ENCODE measurements at regions not wholly inside any gene's neighbourhood (a gene's known extent, or its start where the extent isn't known, plus 50 kb on each side); places are given as distances from the start of the nearest gene placed in this dataset.
A peak's percentile ranks its signal among the peaks of the same experiment; 100 is the strongest.
"Not testable (repeated sequence)": the region's sequence is repeated elsewhere in the genome, so short reads cannot be mapped to it uniquely, and the experiment has no call there.

GRCh38 chr18:30446605-30447004, 595.9 kb downstream of the DSC3 start:
- no peak for DNase-seq (ENCODE audit: low spot score)

GRCh38 chr18:30444544-30444943, 598.0 kb downstream of the DSC3 start:
- DNase-seq (ENCODE audit: low spot score), result no peak

- no peak for DNase-seq (ENCODE audit: low spot score)
Observed at GRCh38 chr18:30440351-30440750, 602.2 kb downstream of the DSC3 start.

GRCh38 chr18:30439174-30439573, 603.4 kb downstream of the DSC3 start:
- DNase-seq (ENCODE audit: low spot score), result no peak

GRCh38 chr18:30432349-30432748, 610.2 kb downstream of the DSC3 start:
- DNase-seq (ENCODE audit: low spot score), result no peak

- not testable (repeated sequence) for DNase-seq (ENCODE audit: low spot score)
Observed at GRCh38 chr18:30419399-30419798, 623.1 kb downstream of the DSC3 start.

GRCh38 chr18:30415903-30416302, 626.6 kb downstream of the DSC3 start:
- DNase-seq (ENCODE audit: low spot score), result no peak

- DNase-seq (ENCODE audit: low spot score), result no peak
Observed at GRCh38 chr18:30409120-30409519, 633.4 kb downstream of the DSC3 start.

GRCh38 chr18:30406728-30407127, 635.8 kb downstream of the DSC3 start:
- DNase-seq (ENCODE audit: low spot score), result no peak

- DNase-seq (ENCODE audit: low spot score), result no peak
Observed at GRCh38 chr18:30405038-30405437, 637.5 kb downstream of the DSC3 start.

GRCh38 chr18:30404422-30404821, 638.1 kb downstream of the DSC3 start:
- peak; percentile 1 for DNase-seq (ENCODE audit: low spot score)

- DNase-seq (ENCODE audit: low spot score), result no peak
Observed at GRCh38 chr18:30403278-30403677, 639.3 kb downstream of the DSC3 start.

GRCh38 chr18:30387401-30387800, 655.1 kb downstream of the DSC3 start:
- no peak for DNase-seq (ENCODE audit: low spot score)

GRCh38 chr18:30386624-30387023, 655.9 kb downstream of the DSC3 start:
- no peak for DNase-seq (ENCODE audit: low spot score)

GRCh38 chr18:30385684-30386083, 656.9 kb downstream of the DSC3 start:
- no peak for DNase-seq (ENCODE audit: low spot score)

- no peak for DNase-seq (ENCODE audit: low spot score)
Observed at GRCh38 chr18:30381826-30382225, 660.7 kb downstream of the DSC3 start.

- DNase-seq (ENCODE audit: low spot score), result no peak
Observed at GRCh38 chr18:30378097-30378496, 664.4 kb downstream of the DSC3 start.

GRCh38 chr18:30376515-30376914, 666.0 kb downstream of the DSC3 start:
- no peak for DNase-seq (ENCODE audit: low spot score)

GRCh38 chr18:30361864-30362540, 680.5 kb downstream of the DSC3 start:
- DNase-seq (ENCODE audit: low spot score), result no peak

- DNase-seq (ENCODE audit: low spot score), result no peak
Observed at GRCh38 chr18:30359521-30359920, 683.0 kb downstream of the DSC3 start.

GRCh38 chr18:30358555-30358954, 684.0 kb downstream of the DSC3 start:
- DNase-seq (ENCODE audit: low spot score), result peak; percentile 68

GRCh38 chr18:30352551-30353168, 689.9 kb downstream of the DSC3 start:
- DNase-seq (ENCODE audit: low spot score), result no peak

GRCh38 chr18:30350263-30350662, 692.3 kb downstream of the DSC3 start:
- no peak for DNase-seq (ENCODE audit: low spot score)

- DNase-seq (ENCODE audit: low spot score), result no peak
Observed at GRCh38 chr18:30343090-30343489, 699.5 kb downstream of the DSC3 start.
